ENCODE measurements at regions not wholly inside any gene's neighbourhood (a gene's known extent, or its start where the extent isn't known, plus 50 kb on each side); places are given as distances from the start of the nearest gene placed in this dataset.
"Not testable (repeated sequence)": the region's sequence is repeated elsewhere in the genome, so short reads cannot be mapped to it uniquely, and the experiment has no call there.

DNA sequence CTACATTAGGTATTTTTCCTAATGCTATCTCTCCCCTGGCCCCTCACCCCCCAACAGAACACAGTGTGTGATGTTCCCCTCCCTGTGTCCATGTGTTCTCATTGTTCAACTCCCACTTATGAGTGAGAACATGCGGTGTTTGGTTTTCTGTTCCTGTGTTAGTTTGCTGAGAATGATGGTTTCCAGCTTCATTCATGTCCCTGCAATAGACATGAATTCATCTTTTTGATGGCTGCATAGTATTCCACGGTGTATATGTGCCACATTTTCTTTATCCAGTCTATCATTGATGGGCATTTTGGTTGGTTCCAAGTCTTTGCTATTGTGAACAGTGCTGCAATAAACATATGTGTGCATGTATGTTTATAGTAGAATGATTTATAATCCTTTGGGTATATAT is 473.3 kb downstream of the TFEC start:
- DNase-seq, result not testable (repeated sequence)

DNA sequence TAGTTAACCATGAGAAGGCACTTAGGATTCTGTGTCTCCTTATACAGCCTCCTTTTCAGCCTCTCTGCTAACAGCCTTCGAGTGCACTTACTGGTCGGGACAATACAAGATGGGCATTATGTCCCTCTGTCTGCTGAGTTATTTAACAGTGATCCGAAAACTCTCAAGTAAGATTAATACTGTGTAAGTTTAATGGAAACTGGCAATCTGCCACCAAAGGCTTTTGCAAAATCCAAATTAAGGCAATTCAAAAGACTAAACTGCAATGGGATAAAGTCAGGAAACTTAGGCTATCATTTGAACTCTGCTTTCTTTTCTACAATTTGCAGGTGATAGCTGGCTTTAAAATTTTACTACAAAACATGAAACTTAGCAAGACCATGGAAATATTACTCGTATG is 477.8 kb downstream of the TFEC start:
- peak; percentile 7 for DNase-seq

GRCh38 chr7:115549910-115550309 is 480.7 kb downstream of the TFEC start:
- DNase-seq, result no peak

- DNase-seq, result no peak
Observed at GRCh38 chr7:115548756-115549155, 481.8 kb downstream of the TFEC start.

DNA sequence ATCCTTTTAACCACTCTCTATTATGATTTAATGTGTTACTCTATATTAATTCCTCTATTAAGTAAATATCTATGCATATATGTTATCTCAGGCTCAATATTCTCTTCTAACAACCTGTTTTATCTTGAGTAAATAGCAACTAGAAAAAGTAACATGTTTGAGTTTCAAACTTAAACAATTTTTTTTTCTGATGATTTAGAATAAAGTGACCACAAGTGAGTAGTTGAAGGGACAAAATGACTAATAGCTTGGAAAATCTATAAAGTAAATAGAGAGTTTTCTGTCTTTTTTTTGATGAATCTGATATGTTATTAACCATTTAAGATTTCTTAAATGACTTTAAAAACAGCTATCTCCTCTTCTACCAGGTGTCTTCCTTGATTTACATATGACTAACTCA is 483.8 kb downstream of the TFEC start:
- no peak for DNase-seq

- no peak for DNase-seq
Observed at GRCh38 chr7:115533785-115534184, 496.8 kb downstream of the TFEC start.

GRCh38 chr7:115526278-115526677 is 504.3 kb downstream of the TFEC start:
- DNase-seq, result no peak

DNA sequence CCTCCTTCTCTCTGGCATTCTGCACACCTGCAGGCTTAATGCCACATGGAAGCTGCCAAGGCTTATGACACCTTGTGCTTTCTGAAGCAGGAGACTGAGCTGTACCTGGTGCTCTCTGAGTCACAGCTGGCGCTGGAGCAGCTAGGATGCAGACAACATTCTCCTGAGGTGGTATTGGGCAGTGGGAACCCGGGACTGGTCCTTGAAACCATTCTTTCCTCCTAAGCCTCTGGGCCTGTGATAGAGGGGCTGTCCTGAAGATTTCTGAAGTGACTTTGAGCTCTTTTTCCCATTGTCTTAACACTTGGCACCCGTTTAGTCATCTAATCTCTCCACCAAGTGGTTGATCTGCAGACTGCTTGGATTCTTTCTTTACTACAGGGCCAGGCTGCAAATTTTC is 508.4 kb downstream of the TFEC start:
- DNase-seq, result no peak

- no peak for DNase-seq
Observed at GRCh38 chr7:115516341-115516740, 514.2 kb downstream of the TFEC start.

DNA sequence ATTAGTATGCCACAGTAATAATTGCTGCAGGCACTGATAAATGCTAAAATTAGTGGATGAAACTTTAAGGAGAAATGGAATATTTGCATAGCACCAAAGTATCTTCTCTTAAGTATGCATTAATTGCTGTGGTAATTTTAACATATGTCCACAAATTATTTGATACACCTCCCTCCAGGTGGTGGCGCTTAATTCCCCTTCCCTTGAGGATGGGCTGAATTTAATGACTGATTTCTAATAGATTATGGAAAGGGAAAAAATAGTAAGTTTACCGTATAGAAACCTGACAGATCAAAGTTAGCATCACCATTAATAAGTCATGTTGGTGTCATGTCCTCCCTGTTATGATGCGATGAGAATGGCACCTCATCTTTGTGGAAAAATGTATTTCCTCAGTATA is 519.2 kb downstream of the TFEC start:
- DNase-seq, result no peak

DNA sequence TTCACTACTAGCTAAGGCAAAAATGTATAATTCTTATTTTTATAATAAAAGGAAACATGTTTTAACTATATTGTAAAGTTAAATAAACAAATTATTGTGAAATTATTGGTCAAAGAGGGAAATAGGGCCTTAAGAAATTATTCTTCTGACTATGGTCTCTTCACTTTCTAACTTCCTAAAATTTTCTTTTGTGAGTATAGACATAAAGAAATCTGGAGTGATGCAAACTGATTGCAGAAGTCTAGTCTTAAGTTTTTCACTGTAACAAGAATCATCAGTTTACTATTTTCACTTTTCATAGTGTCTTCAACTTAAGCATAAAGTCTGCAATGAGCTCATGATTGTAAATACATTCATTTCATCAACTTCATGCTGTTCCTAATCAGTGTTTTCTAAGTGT is 525.4 kb downstream of the TFEC start:
- no peak for DNase-seq

GRCh38 chr7:115499956-115500355 is 530.6 kb downstream of the TFEC start:
- peak; percentile 65 for DNase-seq

GRCh38 chr7:115496006-115496405 is 534.6 kb downstream of the TFEC start:
- DNase-seq, result no peak

GRCh38 chr7:115494529-115495147 is 535.9 kb downstream of the TFEC start:
- DNase-seq, result peak; percentile 17

DNA sequence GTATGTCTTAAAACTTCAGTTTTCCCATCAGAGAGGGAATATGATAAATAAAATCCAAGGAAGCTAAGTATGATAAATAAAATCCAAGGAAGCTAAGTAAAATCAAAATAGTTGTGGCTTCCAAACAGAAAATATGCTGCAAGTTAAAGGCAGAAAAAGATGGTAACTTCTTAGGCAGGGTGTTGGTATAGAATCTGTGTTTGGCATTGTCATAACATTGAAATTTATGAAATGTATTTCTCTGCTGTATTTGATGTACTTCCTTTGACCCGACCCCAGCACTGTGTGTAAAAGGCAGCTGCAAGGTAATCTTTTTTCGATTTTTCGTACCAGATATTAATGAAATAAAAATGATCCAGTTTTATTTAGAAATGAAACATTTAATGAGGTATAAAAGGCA is 537.2 kb downstream of the TFEC start:
- no peak for DNase-seq

- no peak for DNase-seq
Observed at GRCh38 chr7:115491744-115492380, 538.7 kb downstream of the TFEC start.

- DNase-seq, result no peak
Observed at GRCh38 chr7:115479448-115479847, 551.1 kb downstream of the TFEC start.

- no peak for DNase-seq
Observed at GRCh38 chr7:115478426-115478825, 552.1 kb downstream of the TFEC start.

DNA sequence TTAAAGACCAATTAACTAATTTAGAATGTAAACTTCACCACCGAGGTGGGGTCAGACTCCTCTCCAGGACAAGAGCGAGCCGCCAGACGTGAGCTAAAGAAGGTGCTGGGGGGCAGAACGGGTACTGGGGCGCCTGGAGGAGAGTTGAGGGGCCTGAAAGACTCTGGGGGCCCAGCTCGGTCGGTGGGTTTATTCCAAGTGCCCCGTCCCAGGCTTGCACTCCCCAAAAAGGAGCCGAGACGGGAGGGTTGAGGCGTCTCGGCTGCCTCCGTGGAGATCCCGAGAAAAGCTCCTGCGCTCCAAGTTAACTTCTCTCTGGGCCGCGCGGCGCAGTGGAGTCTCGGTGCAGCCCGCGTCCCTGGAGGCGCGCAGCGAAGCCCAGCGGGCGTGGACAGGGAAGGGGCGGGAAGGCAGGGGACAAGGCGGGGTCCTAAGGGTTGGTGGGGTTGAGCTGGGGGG is 553.3 kb downstream of the TFEC start:
- peak; percentile 56 for DNase-seq

- peak; percentile 32 for DNase-seq
Observed at GRCh38 chr7:115476671-115477181, 553.8 kb downstream of the TFEC start.

- DNase-seq, result peak; percentile 37
Observed at GRCh38 chr7:115475761-115476385, 554.0 kb downstream of the MDFIC start.

- DNase-seq, result no peak
Observed at GRCh38 chr7:115475206-115475605, 553.3 kb downstream of the MDFIC start.

DNA sequence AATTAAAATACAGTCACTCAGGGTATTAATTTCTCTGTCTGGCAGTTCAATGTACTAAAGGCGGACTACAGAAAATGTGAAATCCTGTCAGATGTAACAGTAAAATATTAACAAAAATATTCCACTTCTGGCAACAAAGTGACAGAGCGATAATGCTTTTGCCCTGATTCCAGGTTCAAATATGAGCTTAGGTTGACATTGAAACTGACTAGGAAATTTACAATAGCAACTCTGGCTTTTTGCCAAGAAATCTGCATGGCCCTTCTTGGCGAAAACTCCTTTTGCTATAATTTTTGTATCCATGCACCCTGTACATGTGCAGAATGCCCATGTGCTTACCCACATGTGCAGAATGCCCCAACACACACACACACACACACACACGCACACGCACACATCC is 552.2 kb downstream of the MDFIC start:
- no peak for DNase-seq

GRCh38 chr7:115471891-115472290 is 550.0 kb downstream of the MDFIC start:
- no peak for DNase-seq
